OCI-LY1 (cell line): ENCODE measurements at regions not wholly inside any gene's neighbourhood (a gene's known extent, or its start where the extent isn't known, plus 50 kb on each side); places are given as distances from the start of the nearest gene placed in this dataset.

ENCODE experiments used
- CTCF ChIP-seq: fragments of 200-600 bp; sonication (generic), shearing (Covaris generic); IDR thresholded peaks from 2 replicates; pipeline ENCODE4 v1.5.1; 2017; ENCODE audit warnings: mild to moderate bottlenecking, antibody characterized with exemption, low read length, moderate library complexity, mixed read lengths
- EZH2 ChIP-seq: fragments of 200-600 bp; sonication (generic), shearing (Covaris generic); IDR thresholded peaks from 2 replicates; pipeline ENCODE4 v1.8.0; 2017; ENCODE audit warnings: borderline replicate concordance, mixed run types, mild to moderate bottlenecking, antibody characterized with exemption, low read length, moderate library complexity, mixed read lengths

- TF ChIP-seq CTCF (no peak), EZH2 (no peak)
Measured at GRCh38 chr22:49116021-49116420, 711.7 kb downstream of the BRD1 start.
